Lower leg skin (tissue), 3 donors: ENCODE measurements at regions not wholly inside any gene's neighbourhood (a gene's known extent, or its start where the extent isn't known, plus 50 kb on each side); places are given as distances from the start of the nearest gene placed in this dataset.

ENCODE experiments used
- POLR2A ChIP-seq, 2 donors: fragments of 450-650 bp; IDR thresholded peaks; one replicate each; pipeline ENCODE4 v1.6.1; 2016 to 2017; ENCODE audit warnings: antibody characterized with exemption in 2 of 2, mild to moderate bottlenecking in 1 of 2, moderate library complexity in 1 of 2
- TF ChIP-seq, protein P1 (sequence below), 3 donors: fragments of 450-650 bp; IDR thresholded peaks; one replicate each; pipeline ENCODE4 v1.5.1; 2016; ENCODE audit warnings: antibody characterized with exemption in 3 of 3, mild to moderate bottlenecking in 3 of 3, moderate library complexity in 2 of 3

GRCh38 chr13:78802912-78803311, 144.0 kb upstream of the OBI1 start:
- no peak for TF ChIP-seq POLR2A (IDR thresholded peaks at IDR 0.05)
- TF ChIP-seq, protein P1, sequence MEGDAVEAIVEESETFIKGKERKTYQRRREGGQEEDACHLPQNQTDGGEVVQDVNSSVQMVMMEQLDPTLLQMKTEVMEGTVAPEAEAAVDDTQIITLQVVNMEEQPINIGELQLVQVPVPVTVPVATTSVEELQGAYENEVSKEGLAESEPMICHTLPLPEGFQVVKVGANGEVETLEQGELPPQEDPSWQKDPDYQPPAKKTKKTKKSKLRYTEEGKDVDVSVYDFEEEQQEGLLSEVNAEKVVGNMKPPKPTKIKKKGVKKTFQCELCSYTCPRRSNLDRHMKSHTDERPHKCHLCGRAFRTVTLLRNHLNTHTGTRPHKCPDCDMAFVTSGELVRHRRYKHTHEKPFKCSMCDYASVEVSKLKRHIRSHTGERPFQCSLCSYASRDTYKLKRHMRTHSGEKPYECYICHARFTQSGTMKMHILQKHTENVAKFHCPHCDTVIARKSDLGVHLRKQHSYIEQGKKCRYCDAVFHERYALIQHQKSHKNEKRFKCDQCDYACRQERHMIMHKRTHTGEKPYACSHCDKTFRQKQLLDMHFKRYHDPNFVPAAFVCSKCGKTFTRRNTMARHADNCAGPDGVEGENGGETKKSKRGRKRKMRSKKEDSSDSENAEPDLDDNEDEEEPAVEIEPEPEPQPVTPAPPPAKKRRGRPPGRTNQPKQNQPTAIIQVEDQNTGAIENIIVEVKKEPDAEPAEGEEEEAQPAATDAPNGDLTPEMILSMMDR (IDR thresholded peaks at IDR 0.05): no peak
